ENCODE measurements at regions not wholly inside any gene's neighbourhood (a gene's known extent, or its start where the extent isn't known, plus 50 kb on each side); places are given as distances from the start of the nearest gene placed in this dataset.

GRCh38 chr13:39874331-39875053 is 219.0 kb downstream of the COG6 start:
- TF ChIP-seq CTCF (conservative IDR thresholded peaks at IDR 0.05) (no peak), ZFX (IDR thresholded peaks at IDR 0.05) (no peak)

Measured in C4-2B (cell line).